HepG2 (cell line): ENCODE measurements at regions not wholly inside any gene's neighbourhood (a gene's known extent, or its start where the extent isn't known, plus 50 kb on each side); places are given as distances from the start of the nearest gene placed in this dataset.

ENCODE experiments used
- YY1 ChIP-seq: IDR thresholded peaks from 2 replicates; pipeline ENCODE4 v1.6.1; 2011; ENCODE audit warnings: low read length, low read depth, moderate library complexity, mild to moderate bottlenecking; ENCODE audit not compliant: insufficient read depth, insufficient replicate concordance
- ZMYM3 ChIP-seq: sonication (generic); formaldehyde crosslinking; IDR thresholded peaks from 2 replicates; pipeline ENCODE4 v1.5.1; 2020; ENCODE audit warnings: mild to moderate bottlenecking, missing genetic modification reagents

- no peak for TF ChIP-seq YY1
- TF ChIP-seq ZMYM3, result no peak
Observed at GRCh38 chr12:78279567-78279966, 448.9 kb downstream of the NAV3 start.
